Peyer's patch (tissue), 4 donors: ENCODE measurements at regions not wholly inside any gene's neighbourhood (a gene's known extent, or its start where the extent isn't known, plus 50 kb on each side); places are given as distances from the start of the nearest gene placed in this dataset.
A peak's percentile ranks its signal among the peaks of the same experiment; 100 is the strongest.

Experiments
- DNase-seq, 3 donors: peaks; one replicate each; pipeline ENCODE4 v3.0.0-alpha.2; 2017 to 2019
- H3K27ac ChIP-seq, 4 donors: fragments of 200-600 bp; sonication (generic); one replicate each; pipeline ENCODE4 v1.5.1; 2016 to 2019
- H3K27me3 ChIP-seq, 2 donors: fragments of 200-600 bp; sonication (generic); one replicate each; pipeline ENCODE4 v1.5.1; 2019
- H3K36me3 ChIP-seq, 3 donors: fragments of 200-600 bp; sonication (generic); one replicate each; pipeline ENCODE4 v1.5.1; 2016 to 2019
- H3K4me1 ChIP-seq, 4 donors: fragments of 200-600 bp; sonication (generic); one replicate each; pipeline ENCODE4 v1.5.1; 2016 to 2019
- H3K4me3 ChIP-seq, 4 donors: fragments of 200-600 bp; sonication (generic); 1 replicate in 3 of 4; 2 replicates in 1 of 4; pipeline ENCODE4 v1.5.1; 2016 to 2019; ENCODE audit warnings: mild to moderate bottlenecking in 1 of 4
- H3K9me3 ChIP-seq, 4 donors: fragments of 200-600 bp; sonication (generic); one replicate each; pipeline ENCODE4 v1.5.1; 2016 to 2019; ENCODE audit warnings: mild to moderate bottlenecking in 1 of 4
- CTCF ChIP-seq, 6 experiments: fragments of 450-650 bp in 4 of 6; fragments of 200-600 bp in 2 of 6; sonication (generic) in 1 of 6; IDR thresholded peaks; one replicate each; pipeline ENCODE4 v1.5.1; 2017 to 2019; ENCODE audit warnings: antibody characterized with exemption in 6 of 6, mild to moderate bottlenecking in 3 of 6, moderate library complexity in 1 of 6
- POLR2A ChIP-seq, 2 donors: fragments of 450-650 bp; IDR thresholded peaks; one replicate each; pipeline ENCODE4 v1.5.1; 2017; ENCODE audit warnings: antibody characterized with exemption in 2 of 2, mild to moderate bottlenecking in 2 of 2, moderate library complexity in 2 of 2

- H3K36me3 ChIP-seq = no peaks in the 10 kb centered on the region
- peak overlapping the region in 1 of 4 donors; percentile 29 for H3K27ac ChIP-seq
- no peak overlapping the region for H3K4me3 ChIP-seq
- no peaks in the 10 kb centered on the region for H3K27me3 ChIP-seq
- H3K9me3 ChIP-seq = no peaks in the 10 kb centered on the region
- TF ChIP-seq POLR2A (IDR thresholded peaks at IDR 0.05) = no peak
- no peak for TF ChIP-seq CTCF (IDR thresholded peaks at IDR 0.05)
- peak in 1 of 3 donors; percentile 62 for DNase-seq
- peaks cover 0 to 5% (median 2%) of the 10 kb centered on the region in 4 donors for H3K4me1 ChIP-seq
Measured at GRCh38 chr10:7488418-7488829, 77.6 kb upstream of the SFMBT2 start.

GRCh38 chr10:7487528-7487927 is 76.7 kb upstream of the SFMBT2 start:
- no peaks in the 10 kb centered on the region for H3K27me3 ChIP-seq
- H3K4me3 ChIP-seq = no peak overlapping the region
- H3K9me3 ChIP-seq = no peaks in the 10 kb centered on the region
- no peak for DNase-seq
- no peaks in the 10 kb centered on the region for H3K36me3 ChIP-seq
- TF ChIP-seq CTCF (IDR thresholded peaks at IDR 0.05) (no peak), POLR2A (IDR thresholded peaks at IDR 0.05) (no peak)
- H3K4me1 ChIP-seq = peaks cover 0 to 3% (median 0%) of the 10 kb centered on the region in 4 donors
- no peak overlapping the region for H3K27ac ChIP-seq

- no peak overlapping the region for H3K4me3 ChIP-seq
- no peaks in the 10 kb centered on the region for H3K9me3 ChIP-seq
- no peak for DNase-seq
- no peaks in the 10 kb centered on the region for H3K36me3 ChIP-seq
- no peak overlapping the region for H3K27ac ChIP-seq
- peaks cover 0 to 3% (median 0%) of the 10 kb centered on the region in 4 donors for H3K4me1 ChIP-seq
- H3K27me3 ChIP-seq = no peaks in the 10 kb centered on the region
- TF ChIP-seq CTCF (IDR thresholded peaks at IDR 0.05) = no peak
- no peak for TF ChIP-seq POLR2A (IDR thresholded peaks at IDR 0.05)
Measured at GRCh38 chr10:7486528-7486927, 75.7 kb upstream of the SFMBT2 start.

- no peaks in the 10 kb centered on the region for H3K36me3 ChIP-seq
- H3K4me3 ChIP-seq = no peak overlapping the region
- TF ChIP-seq POLR2A (IDR thresholded peaks at IDR 0.05) (no peak), CTCF (IDR thresholded peaks at IDR 0.05) (no peak)
- H3K27me3 ChIP-seq = no peaks in the 10 kb centered on the region
- peak overlapping the region in 1 of 4 donors; percentile 77 for H3K27ac ChIP-seq
- no peaks in the 10 kb centered on the region for H3K9me3 ChIP-seq
- peaks cover 0 to 3% (median 0%) of the 10 kb centered on the region in 4 donors for H3K4me1 ChIP-seq
- DNase-seq = no peak
Measured at GRCh38 chr10:7485799-7486198, 75.0 kb upstream of the SFMBT2 start.

- Histone ChIP-seq H3K27me3 (no peaks in the 10 kb centered on the region), H3K4me1 (peaks cover 0 to 3% (median 0%) of the 10 kb centered on the region in 4 donors), H3K9me3 (no peaks in the 10 kb centered on the region), H3K36me3 (no peaks in the 10 kb centered on the region), H3K4me3 (peak overlapping the region in 3 of 4 donors; percentile 4 to 31 (median 18)), H3K27ac (peak overlapping the region; percentile 62 to 78 (median 76))
- no peak for TF ChIP-seq POLR2A (IDR thresholded peaks at IDR 0.05)
- no peak for TF ChIP-seq CTCF (IDR thresholded peaks at IDR 0.05)
- no peak for DNase-seq
Measured at GRCh38 chr10:7485244-7485556, 74.4 kb upstream of the SFMBT2 start.
